ES-I3 (cell line): ENCODE measurements at regions not wholly inside any gene's neighbourhood (a gene's known extent, or its start where the extent isn't known, plus 50 kb on each side); places are given as distances from the start of the nearest gene placed in this dataset.
"Not testable (repeated sequence)": the region's sequence is repeated elsewhere in the genome, so short reads cannot be mapped to it uniquely, and the experiment has no call there.

Experiments used
- H3K36me3 ChIP-seq: 2 replicates; pipeline ENCODE4 v1.6.1; 2013; ENCODE audit warnings: mild to moderate bottlenecking, low read length, control low read depth, moderate library complexity; ENCODE audit not compliant: insufficient read depth
- H3K4me1 ChIP-seq: 2 replicates; pipeline ENCODE4 v1.6.1; 2013; ENCODE audit warnings: mild to moderate bottlenecking, control low read depth, low read length; ENCODE audit not compliant: insufficient read depth
- H3K9ac ChIP-seq: 2 replicates; pipeline ENCODE4 v1.6.1; 2013; ENCODE audit warnings: low read depth, mild to moderate bottlenecking, low read length, moderate library complexity
- H3K9me3 ChIP-seq: 2 replicates; pipeline ENCODE4 v1.6.1; 2013; ENCODE audit warnings: mild to moderate bottlenecking, low read length, moderate library complexity; ENCODE audit not compliant: control insufficient read depth, insufficient read depth

DNA sequence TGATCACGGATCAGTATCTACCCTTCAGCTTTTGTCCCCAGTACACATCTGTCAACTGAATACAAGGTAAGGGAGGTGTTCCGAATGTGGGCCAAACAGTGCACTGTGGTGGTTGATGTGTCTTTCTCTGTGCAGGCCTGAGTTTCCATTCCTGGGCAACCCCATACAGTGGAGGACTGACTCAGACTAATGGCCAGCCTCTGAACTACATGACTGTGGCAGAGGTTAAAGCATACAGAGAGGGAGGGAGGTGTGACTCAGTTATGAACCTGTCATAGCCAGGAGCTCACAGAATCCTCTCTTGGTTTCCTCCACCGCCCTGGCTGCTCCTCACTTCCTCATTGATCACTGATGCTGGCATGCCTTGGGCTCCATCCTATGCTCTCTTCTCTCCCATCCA, 136.4 kb upstream of the TAS2R1 start:
- Histone ChIP-seq H3K4me1 (no peaks in the 10 kb centered on the region), H3K9ac (no peak overlapping the region), H3K9me3 (no peaks in the 10 kb centered on the region), H3K36me3 (no peaks in the 10 kb centered on the region)

DNA sequence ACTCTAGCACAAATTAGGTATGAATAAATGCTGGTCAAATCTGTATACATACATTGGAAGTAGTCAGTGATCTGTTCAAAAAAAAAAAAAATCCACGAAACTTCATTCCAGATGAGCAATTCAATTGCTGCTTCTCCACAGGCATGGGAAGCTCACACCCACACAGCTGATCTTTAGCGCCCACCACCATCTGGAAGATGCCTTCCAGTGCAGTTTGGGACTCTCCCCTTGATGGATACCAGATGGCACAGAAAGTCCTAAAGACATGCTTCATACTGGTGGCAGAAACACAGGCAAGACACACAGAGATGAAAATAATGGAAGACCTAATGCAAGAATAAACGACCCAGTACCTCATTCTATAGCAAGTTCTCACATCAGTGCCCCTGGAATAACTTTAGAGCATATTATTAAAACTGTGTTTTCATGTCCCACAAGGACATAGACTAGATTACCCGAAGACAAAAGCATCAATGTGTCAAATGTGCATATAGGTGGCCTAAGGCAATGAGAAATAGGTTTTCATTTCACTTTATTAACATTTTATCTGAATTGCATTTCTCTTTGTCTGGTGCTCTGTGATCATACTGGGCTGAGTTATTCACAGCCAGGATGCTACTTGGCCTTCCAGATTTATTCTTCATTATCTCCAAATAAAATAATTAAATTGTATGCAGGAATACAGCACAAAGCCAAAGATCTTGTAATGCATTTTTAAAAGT, 135.4 kb upstream of the TAS2R1 start:
- Histone ChIP-seq H3K9me3 (no peaks in the 10 kb centered on the region), H3K36me3 (no peaks in the 10 kb centered on the region), H3K4me1 (no peaks in the 10 kb centered on the region), H3K9ac (no peak overlapping the region)

DNA sequence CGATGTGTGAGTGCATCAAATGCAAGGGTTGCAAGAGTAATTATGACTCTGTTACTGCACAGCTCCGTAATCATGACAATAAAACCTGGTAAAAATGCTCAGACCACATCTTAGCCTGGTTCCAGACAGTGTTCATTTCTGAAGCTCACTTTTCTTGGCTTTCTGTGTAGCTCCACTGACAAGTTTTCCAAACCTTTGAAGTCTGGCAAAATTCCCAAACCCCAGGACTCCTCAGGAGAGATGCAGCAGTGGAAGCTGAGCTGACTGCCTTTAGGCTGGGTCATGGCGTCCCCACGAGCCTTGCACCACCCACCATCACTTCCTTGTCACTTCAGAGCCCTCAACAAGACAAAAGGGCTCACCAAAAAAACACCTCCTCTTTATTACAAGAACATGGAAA, 131.6 kb upstream of the TAS2R1 start:
- H3K9me3 ChIP-seq, result no peaks in the 10 kb centered on the region
- H3K36me3 ChIP-seq, result no peaks in the 10 kb centered on the region
- no peaks in the 10 kb centered on the region for H3K4me1 ChIP-seq
- H3K9ac ChIP-seq, result no peak overlapping the region

DNA sequence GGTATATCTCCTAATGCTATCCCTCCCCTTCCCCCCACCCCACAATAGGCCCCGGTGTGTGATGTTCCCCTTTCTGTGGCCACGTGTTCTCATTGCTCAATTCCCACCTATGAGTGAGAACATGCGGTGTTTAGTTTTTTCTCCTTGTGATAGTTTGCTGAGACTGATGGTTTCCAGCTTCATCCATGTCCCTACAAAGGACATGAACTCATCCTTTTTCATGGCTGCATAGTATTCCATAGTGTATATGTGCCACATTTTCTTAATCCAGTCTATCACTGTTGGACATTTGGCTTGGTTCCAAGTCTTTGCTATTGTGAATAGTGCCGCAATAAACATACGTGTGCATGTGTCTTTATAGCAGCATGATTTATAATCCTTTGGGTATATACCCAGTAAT, 122.5 kb upstream of the TAS2R1 start:
- not testable (repeated sequence) for H3K9ac ChIP-seq, H3K4me1 ChIP-seq, H3K36me3 ChIP-seq, H3K9me3 ChIP-seq

DNA sequence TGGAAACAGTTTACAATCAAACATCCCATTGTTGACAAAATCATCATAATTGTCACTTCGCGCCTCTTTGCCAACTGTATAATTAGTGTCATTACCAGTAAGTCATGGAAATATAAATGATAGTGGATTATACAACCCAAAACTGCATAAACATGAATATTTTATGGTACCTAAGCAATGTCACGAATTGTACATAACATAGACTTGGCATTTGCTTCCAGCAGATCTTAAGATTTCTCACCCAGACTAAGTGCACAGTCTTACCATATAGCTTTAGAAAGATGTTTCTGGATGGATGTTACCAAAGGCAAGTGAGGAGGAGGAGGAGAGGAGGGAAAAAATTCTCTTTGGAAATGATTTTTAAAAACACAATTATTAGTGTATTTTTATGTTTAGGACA, 113.4 kb upstream of the TAS2R1 start:
- H3K9ac ChIP-seq, result no peak overlapping the region
- H3K36me3 ChIP-seq, result no peaks in the 10 kb centered on the region
- no peaks in the 10 kb centered on the region for H3K4me1 ChIP-seq
- no peaks in the 10 kb centered on the region for H3K9me3 ChIP-seq

DNA sequence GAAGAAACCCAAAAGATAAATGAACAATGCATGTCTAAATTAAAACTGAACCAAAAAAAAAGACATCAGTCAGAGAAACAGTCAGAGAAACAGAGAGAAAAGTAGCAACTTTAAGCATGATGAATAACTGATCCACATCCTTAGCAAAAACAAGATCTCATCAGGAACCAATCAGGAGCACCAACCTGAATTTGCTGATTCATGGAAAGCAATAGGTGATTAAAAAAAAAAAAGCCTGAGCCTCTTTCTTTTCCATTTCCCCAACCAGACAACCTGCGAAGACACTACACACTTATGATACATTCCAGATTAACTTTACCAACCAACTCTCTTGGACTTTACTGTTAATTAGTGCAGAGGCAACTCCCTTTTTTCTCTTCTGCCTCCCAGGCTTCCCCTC, 112.7 kb upstream of the TAS2R1 start:
- no peaks in the 10 kb centered on the region for H3K36me3 ChIP-seq

DNA sequence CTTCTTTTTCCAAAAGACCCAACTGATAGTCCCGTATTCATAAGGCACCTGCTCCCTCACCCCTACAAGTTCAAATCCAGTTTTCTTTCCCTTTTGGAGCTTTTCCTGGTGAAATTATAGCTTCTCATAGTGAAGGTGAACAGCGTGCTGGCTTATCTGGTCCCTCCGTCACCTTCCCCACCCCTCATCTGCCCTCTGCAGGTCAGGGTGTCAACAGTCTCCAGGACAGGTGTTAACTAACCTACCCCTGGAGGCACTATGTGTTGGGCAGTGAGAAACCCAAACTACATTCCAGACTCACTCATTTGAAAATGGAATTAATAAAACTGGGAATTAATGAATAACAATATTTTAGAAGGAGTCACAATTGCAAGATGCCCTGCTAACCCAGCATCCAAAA, 109.0 kb upstream of the TAS2R1 start:
- Histone ChIP-seq H3K36me3 (no peaks in the 10 kb centered on the region), H3K9me3 (no peaks in the 10 kb centered on the region), H3K4me1 (no peaks in the 10 kb centered on the region), H3K9ac (no peak overlapping the region)

More for the DNA sequence above, 112.7 kb upstream of the TAS2R1 start:
- Histone ChIP-seq H3K4me1 (no peaks in the 10 kb centered on the region), H3K9me3 (no peaks in the 10 kb centered on the region), H3K9ac (no peak overlapping the region)

DNA sequence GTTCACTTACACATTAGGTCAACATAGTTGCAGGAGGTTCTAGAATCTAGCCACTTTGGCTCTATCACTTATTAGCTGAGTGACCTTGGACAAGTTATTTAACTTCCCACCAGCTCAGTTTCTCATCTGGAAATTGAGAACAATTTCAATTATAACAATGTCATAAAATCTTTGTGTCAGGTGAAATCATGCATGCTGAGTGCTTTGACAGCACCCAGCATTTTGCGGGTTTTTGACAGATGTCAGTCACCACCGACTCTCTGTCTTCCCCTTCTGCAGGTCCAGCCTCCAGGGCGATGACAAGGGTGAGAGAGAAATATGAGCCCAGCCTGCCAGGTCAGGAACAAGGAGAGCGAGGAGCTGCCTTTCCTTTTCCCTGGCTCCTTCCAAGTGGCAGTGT, 107.1 kb upstream of the TAS2R1 start:
- no peaks in the 10 kb centered on the region for H3K9me3 ChIP-seq
- no peak overlapping the region for H3K9ac ChIP-seq
- H3K4me1 ChIP-seq, result no peaks in the 10 kb centered on the region
- H3K36me3 ChIP-seq, result no peaks in the 10 kb centered on the region

DNA sequence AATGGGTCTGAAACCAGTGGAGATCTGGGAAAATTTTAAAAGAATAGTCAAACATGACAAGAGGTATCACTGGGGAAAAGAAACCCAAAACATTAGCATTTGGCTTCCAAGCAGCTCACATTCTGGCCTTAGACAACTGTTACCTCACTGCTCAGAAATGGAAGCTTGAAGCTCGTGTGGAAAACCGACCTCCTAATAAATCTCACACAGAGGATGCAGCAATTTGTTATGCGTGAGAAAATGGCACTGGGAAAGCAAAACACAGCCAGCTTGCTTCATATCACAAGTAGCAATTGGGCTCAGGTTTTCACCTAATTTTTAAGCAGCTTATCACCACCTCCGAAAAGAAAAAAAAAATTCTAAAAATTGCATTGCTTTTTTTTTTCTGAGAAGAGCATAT, 103.3 kb upstream of the TAS2R1 start:
- Histone ChIP-seq H3K36me3 (no peaks in the 10 kb centered on the region), H3K9ac (no peak overlapping the region), H3K4me1 (no peaks in the 10 kb centered on the region), H3K9me3 (no peaks in the 10 kb centered on the region)

DNA sequence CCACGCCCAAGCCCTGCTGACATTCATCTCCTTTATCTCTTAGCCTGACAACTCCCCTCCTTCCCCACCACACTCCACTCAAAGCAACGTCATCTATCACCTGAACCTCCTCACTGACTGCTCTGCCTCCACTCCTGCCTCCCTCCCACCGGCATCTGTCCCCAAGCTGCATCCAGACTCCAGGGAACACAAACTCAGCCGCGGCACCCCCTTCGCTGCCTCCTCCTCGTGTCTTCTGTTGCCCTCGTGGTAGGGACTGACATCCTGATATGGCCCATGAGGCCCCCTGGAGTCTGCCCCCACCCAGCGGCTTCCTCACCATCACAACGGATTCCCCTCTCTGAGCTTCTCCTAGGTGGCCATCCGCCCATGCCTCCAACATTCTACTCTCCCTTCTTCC, 101.0 kb upstream of the TAS2R1 start:
- Histone ChIP-seq H3K4me1 (no peaks in the 10 kb centered on the region), H3K36me3 (no peaks in the 10 kb centered on the region), H3K9ac (no peak overlapping the region)

DNA sequence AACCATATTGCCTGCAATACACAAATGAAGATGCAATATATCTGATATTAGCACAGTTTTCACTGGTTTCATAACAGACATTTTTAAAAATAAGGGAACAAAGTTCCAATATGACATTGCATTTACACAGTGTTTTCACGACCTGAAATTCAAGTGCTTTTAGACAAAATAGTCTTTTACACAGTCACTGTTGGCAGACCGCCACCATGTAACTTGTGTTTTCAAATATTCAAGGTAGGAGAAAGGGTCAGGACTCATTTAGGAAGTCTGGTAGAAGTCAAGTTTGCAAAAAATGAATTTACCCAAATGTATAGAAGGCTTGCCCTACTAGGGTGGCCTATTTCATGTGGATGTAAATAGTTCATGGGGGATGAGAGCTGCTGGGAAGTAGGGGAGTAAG, 98.1 kb upstream of the TAS2R1 start:
- Histone ChIP-seq H3K9me3 (no peaks in the 10 kb centered on the region), H3K9ac (no peak overlapping the region), H3K4me1 (no peaks in the 10 kb centered on the region), H3K36me3 (no peaks in the 10 kb centered on the region)

More for the DNA sequence above, 101.0 kb upstream of the TAS2R1 start:
- H3K9me3 ChIP-seq, result no peaks in the 10 kb centered on the region

DNA sequence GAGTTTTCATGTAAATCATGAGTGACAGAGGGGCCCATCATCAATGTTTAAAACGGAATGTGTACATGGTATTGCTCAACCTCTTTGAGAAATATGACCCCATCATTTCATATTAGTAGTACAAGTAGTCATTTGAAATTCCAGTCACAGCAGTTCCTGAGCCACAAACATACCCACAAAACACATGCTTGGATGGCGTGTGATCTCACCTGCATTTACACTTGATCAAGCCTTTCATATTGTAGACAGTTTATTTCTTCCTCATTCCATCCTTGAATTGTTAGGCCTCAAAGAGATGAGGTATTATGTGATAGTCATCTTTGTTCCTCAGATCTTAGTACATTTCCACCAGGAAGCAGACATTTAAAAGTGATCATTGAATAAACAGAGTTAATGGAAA, 96.8 kb upstream of the TAS2R1 start:
- H3K36me3 ChIP-seq, result no peaks in the 10 kb centered on the region

DNA sequence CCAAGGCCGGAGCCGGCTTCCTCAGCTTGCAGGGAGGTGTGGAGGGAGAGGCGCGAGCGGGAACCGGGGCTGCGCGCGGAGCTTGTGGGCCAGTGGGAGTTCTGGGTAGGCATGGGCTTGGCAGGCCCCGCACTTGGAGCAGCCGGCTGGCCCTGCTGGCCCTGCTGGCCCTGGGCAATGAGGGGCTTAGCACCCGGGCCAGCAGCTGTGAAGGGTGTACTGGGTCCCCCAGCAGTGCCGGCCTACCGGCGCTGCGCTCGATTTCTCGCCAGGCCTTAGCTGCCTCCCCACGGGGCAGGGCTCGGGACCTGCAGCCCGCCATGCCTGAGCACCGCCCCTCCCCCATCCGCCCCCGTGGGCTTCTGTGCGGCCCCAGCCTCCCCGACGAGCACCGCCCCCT, 95.1 kb upstream of the TAS2R1 start:
- not testable (repeated sequence) for H3K9ac ChIP-seq, H3K36me3 ChIP-seq, H3K4me1 ChIP-seq, H3K9me3 ChIP-seq

More for the DNA sequence above, 96.8 kb upstream of the TAS2R1 start:
- no peak overlapping the region for H3K9ac ChIP-seq
- no peaks in the 10 kb centered on the region for H3K4me1 ChIP-seq
- no peaks in the 10 kb centered on the region for H3K9me3 ChIP-seq

DNA sequence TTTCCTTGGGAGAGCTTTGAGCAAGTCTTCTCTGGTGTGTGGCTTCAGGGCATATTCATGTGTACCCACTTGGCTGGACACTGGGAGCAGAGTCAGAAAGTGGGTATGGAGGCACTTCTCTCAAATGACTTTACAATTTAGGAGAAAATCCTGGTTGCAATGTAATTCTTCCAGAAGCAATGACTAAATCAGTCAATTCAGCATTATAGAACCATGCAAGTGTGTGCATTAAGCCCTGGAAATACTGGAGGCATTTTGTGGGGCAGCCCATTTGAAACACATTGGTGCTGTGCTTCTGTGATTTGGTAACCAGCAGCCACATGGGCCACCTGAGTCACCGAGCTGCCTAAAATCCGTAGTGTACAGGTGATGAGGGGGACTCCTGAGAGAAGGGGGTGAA, 94.6 kb upstream of the TAS2R1 start:
- H3K36me3 ChIP-seq, result no peaks in the 10 kb centered on the region
- H3K9me3 ChIP-seq, result no peaks in the 10 kb centered on the region
- no peaks in the 10 kb centered on the region for H3K4me1 ChIP-seq
- no peak overlapping the region for H3K9ac ChIP-seq

DNA sequence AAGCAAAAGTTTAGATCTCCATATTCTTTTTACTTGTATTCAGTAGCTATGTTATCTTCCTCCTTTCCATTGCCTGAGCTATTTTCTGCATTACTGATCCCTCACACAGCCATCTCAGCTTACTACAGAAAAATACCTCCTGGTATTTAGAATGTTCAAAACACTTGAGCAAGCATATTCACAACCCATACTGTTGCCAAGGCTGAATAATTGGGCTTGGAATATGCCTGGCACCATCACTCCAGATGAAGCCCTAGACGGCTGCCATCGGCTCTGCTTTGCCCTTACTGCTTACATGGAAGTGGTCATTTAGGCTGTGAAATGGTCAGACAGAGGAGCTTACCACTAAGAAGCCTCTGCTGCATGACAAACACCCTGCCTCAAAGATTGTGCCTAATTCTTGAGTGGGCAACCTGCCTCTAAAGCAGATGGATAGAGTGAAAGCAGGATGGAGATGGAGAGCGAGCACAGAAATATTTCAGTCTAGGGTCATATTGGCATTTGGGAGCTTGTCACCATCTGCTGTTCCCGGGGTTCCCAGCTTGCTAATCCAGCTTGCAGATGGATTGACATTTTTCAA, 92.5 kb upstream of the TAS2R1 start:
- no peak overlapping the region for H3K9ac ChIP-seq
- H3K4me1 ChIP-seq, result no peaks in the 10 kb centered on the region
- no peaks in the 10 kb centered on the region for H3K36me3 ChIP-seq
- no peaks in the 10 kb centered on the region for H3K9me3 ChIP-seq
